ENCODE measurements at regions not wholly inside any gene's neighbourhood (a gene's known extent, or its start where the extent isn't known, plus 50 kb on each side); places are given as distances from the start of the nearest gene placed in this dataset.

GRCh38 chr17:13702266-13702665 lies 100.5 kb upstream of the HS3ST3A1 start:
- ATAC-seq (ENCODE audit: low read depth), result no peak
- Mint-ChIP-seq H3K36me3 (ENCODE audit: low read depth) (no peaks in the 10 kb centered on the region), H3K4me1 (no peaks in the 10 kb centered on the region), H3K27ac (no peak overlapping the region), H3K27me3 (peaks cover 18% of the 10 kb centered on the region), H3K4me3 (no peak overlapping the region), H3K9me3 (peaks cover 14% of the 10 kb centered on the region)
- intact Hi-C loops (cut with micrococcal nuclease), result no loop called here
- no peak for DNase-seq
- POLR2A ChIA-PET, result no interaction called here
- no peak for TF ChIP-seq CTCF (IDR thresholded peaks at IDR 0.05)
- CTCF ChIA-PET, result no interaction called here

- DNase-seq (no peak), ATAC-seq (ENCODE audit: low read depth) (no peak)
- Mint-ChIP-seq H3K4me3 (no peak overlapping the region), H3K4me1 (no peaks in the 10 kb centered on the region), H3K36me3 (ENCODE audit: low read depth) (no peaks in the 10 kb centered on the region), H3K27me3 (peaks cover 16% of the 10 kb centered on the region), H3K27ac (no peak overlapping the region), H3K9me3 (no peaks in the 10 kb centered on the region)
- ChIA-PET CTCF (interaction anchor here (0.8 kb wide), 1 partner anchor 9 kb away, joined by 3 read pairs; no protein-coding TSS in a partner anchor), POLR2A (no interaction called here)
- intact Hi-C loops (cut with micrococcal nuclease), result no loop called here
- TF ChIP-seq CTCF (IDR thresholded peaks at IDR 0.05), result no peak
These were observed 102.6 kb upstream of the HS3ST3A1 start for GRCh38 chr17:13704333-13704732.

GRCh38 chr17:13705221-13705620 lies 103.5 kb upstream of the HS3ST3A1 start:
- ATAC-seq (ENCODE audit: low read depth) (no peak), DNase-seq (no peak)
- TF ChIP-seq CTCF (IDR thresholded peaks at IDR 0.05), result no peak
- POLR2A ChIA-PET, result no interaction called here
- no peaks in the 10 kb centered on the region for H3K4me1 Mint-ChIP-seq
- H3K9me3 Mint-ChIP-seq, result no peaks in the 10 kb centered on the region
- CTCF ChIA-PET, result interaction anchor here (0.8 kb wide), 1 partner anchor 9 kb away, joined by 3 read pairs; no protein-coding TSS in a partner anchor
- no peak overlapping the region for H3K27ac Mint-ChIP-seq
- H3K27me3 Mint-ChIP-seq, result peaks cover 10% of the 10 kb centered on the region
- H3K36me3 Mint-ChIP-seq (ENCODE audit: low read depth), result no peaks in the 10 kb centered on the region
- intact Hi-C loops (cut with micrococcal nuclease), result no loop called here
- no peak overlapping the region for H3K4me3 Mint-ChIP-seq

GRCh38 chr17:13721705-13722104 lies 120.0 kb upstream of the HS3ST3A1 start:
- ChIA-PET POLR2A (no interaction called here), CTCF (no interaction called here)
- no peak for TF ChIP-seq CTCF (IDR thresholded peaks at IDR 0.05)
- intact Hi-C loops (cut with micrococcal nuclease), result no loop called here
- no peak for DNase-seq
- ATAC-seq (ENCODE audit: low read depth), result no peak
- Mint-ChIP-seq H3K27me3 (peaks cover 9% of the 10 kb centered on the region), H3K4me3 (no peak overlapping the region), H3K4me1 (no peaks in the 10 kb centered on the region), H3K9me3 (no peaks in the 10 kb centered on the region), H3K36me3 (ENCODE audit: low read depth) (no peaks in the 10 kb centered on the region), H3K27ac (no peak overlapping the region)

- no peak overlapping the region for H3K4me3 Mint-ChIP-seq
- H3K27me3 Mint-ChIP-seq, result peaks cover 11% of the 10 kb centered on the region
- no peaks in the 10 kb centered on the region for H3K9me3 Mint-ChIP-seq
- no peaks in the 10 kb centered on the region for H3K4me1 Mint-ChIP-seq
- no peak for TF ChIP-seq CTCF (IDR thresholded peaks at IDR 0.05)
- POLR2A ChIA-PET, result no interaction called here
- CTCF ChIA-PET, result no interaction called here
- no peak for DNase-seq
- H3K27ac Mint-ChIP-seq, result no peak overlapping the region
- no peak for ATAC-seq (ENCODE audit: low read depth)
- H3K36me3 Mint-ChIP-seq (ENCODE audit: low read depth), result no peaks in the 10 kb centered on the region
- intact Hi-C loops (cut with micrococcal nuclease), result no loop called here
These were observed 123.7 kb upstream of the HS3ST3A1 start for GRCh38 chr17:13725288-13725990.
